K562 (cell line): ENCODE measurements at regions not wholly inside any gene's neighbourhood (a gene's known extent, or its start where the extent isn't known, plus 50 kb on each side); places are given as distances from the start of the nearest gene placed in this dataset.

Experiments
- ATAC-seq: fragments of 200-7000 bp; cut with Tn5 transposase; 3 replicates; pipeline ENCODE4 v1.9.1; 2020; ENCODE audit warnings: moderate library complexity
- BruUV-seq: library from RNA; stranded (reverse); fragments of 400-500 nt; replicated peaks from 2 replicates; lab custom pipeline; 2021; lab: Mats Ljungman, UMichigan
- CTCF ChIA-PET: fragments of 300-600 bp; formaldehyde crosslinking; extraction: SDS; loops from one replicate; lab custom pipeline; 2021; ENCODE audit warnings: low intra/inter-chr PET ratio; lab: Yijun Ruan, JAX
- POLR2A ChIA-PET: fragments of 300-600, 350-650 bp; sonication (Branson Sonifier 250); formaldehyde crosslinking; extraction: SDS; loops from one replicate; lab custom pipeline; 2021; ENCODE audit warnings: antibody characterized with exemption, inconsistent platforms; lab: Yijun Ruan, JAX
- DNase-seq, 4 experiments: peaks; one replicate each; pipeline versions ENCODE4 v3.0.0 to v3.0.0-alpha.2; 2011 to 2018; ENCODE audit warnings: low spot score in 3 of 4, mixed read lengths in 3 of 4; ENCODE audit errors: extremely low read depth in 1 of 4
- FAIRE-seq: peaks from 2 replicates; lab custom pipeline; 2011; peaks lifted over from hg19 to GRCh38; lab: Jason Lieb, UNC
- H2AFZ ChIP-seq: 2 replicates; pipeline ENCODE4 v1.6.0; 2011; ENCODE audit warnings: low read depth, low read length, control low read depth, inconsistent platforms
- H3K27ac ChIP-seq: fragments of 200-600 bp; 3 replicates; pipeline ENCODE4 v1.8.0; 2011; ENCODE audit warnings: low read depth, mild to moderate bottlenecking, control low read depth, inconsistent platforms, low read length, moderate library complexity, mixed read lengths; ENCODE audit errors: extremely low read depth
- H3K27me3 ChIP-seq, 2 experiments: fragments of 300-600 bp in 1 of 2; 2 replicates in 1 of 2; 3 replicates in 1 of 2; pipeline versions ENCODE4 v1.6.0 to v1.8.0; 2011; ENCODE audit warnings: inconsistent platforms in 2 of 2, low read length in 2 of 2, mild to moderate bottlenecking in 1 of 2, mixed read lengths in 1 of 2, moderate library complexity in 1 of 2; ENCODE audit not compliant: control insufficient read depth in 2 of 2, insufficient read depth in 2 of 2
- H3K36me3 ChIP-seq: fragments of 300-600 bp; 3 replicates; pipeline ENCODE4 v1.8.0; 2011; ENCODE audit warnings: mild to moderate bottlenecking, low read length, inconsistent platforms; ENCODE audit not compliant: control insufficient read depth, insufficient read depth
- H3K4me1 ChIP-seq, 2 experiments: fragments of 200-600 bp in 1 of 2; replicated peaks in 1 of 2; 2 replicates in 1 of 2; 3 replicates in 1 of 2; pipeline versions ENCODE4 v1.5.1 to v1.8.0; 2011; ENCODE audit warnings: inconsistent platforms in 2 of 2, low read length in 2 of 2, mild to moderate bottlenecking in 1 of 2, mixed read lengths in 1 of 2, moderate library complexity in 1 of 2; ENCODE audit not compliant: control insufficient read depth in 2 of 2, insufficient read depth in 2 of 2
- H3K4me2 ChIP-seq: 2 replicates; pipeline ENCODE4 v1.6.1; 2011; ENCODE audit warnings: low read length, control low read depth, inconsistent platforms, mixed read lengths; ENCODE audit not compliant: insufficient read depth
- H3K4me3 ChIP-seq: fragments of 200-600 bp; sonication (generic), shearing (Covaris generic); 2 replicates; pipeline ENCODE4 v1.5.1; 2016; ENCODE audit warnings: control low read depth, inconsistent platforms
- H3K79me2 ChIP-seq: fragments of 200-600 bp; 3 replicates; pipeline ENCODE4 v1.8.0; 2011; ENCODE audit warnings: low read length, inconsistent platforms; ENCODE audit not compliant: control insufficient read depth, insufficient read depth
- H3K9ac ChIP-seq, 2 experiments: 2 replicates each; pipeline versions ENCODE4 v1.6.0 to v1.6.1; 2011; ENCODE audit warnings: low read depth in 2 of 2, low read length in 2 of 2, control low read depth in 1 of 2, inconsistent platforms in 1 of 2, mild to moderate bottlenecking in 1 of 2, mixed read lengths in 1 of 2; ENCODE audit not compliant: insufficient read depth in 1 of 2
- H3K9me1 ChIP-seq: one replicate; pipeline ENCODE4 v1.6.0; 2011; ENCODE audit warnings: inconsistent platforms, mild to moderate bottlenecking, low read length, moderate library complexity; ENCODE audit not compliant: control insufficient read depth, insufficient read depth
- H3K9me3 ChIP-seq: replicated peaks from 2 replicates; pipeline ENCODE4 v1.5.1; 2011; ENCODE audit warnings: low read depth, low read length, inconsistent platforms; ENCODE audit not compliant: control insufficient read depth, insufficient read depth
- H4K20me1 ChIP-seq: replicated peaks from 2 replicates; pipeline ENCODE4 v1.6.1; 2011; ENCODE audit warnings: low read length, inconsistent platforms, mixed read lengths; ENCODE audit not compliant: control insufficient read depth, insufficient read depth
- CBFA2T2 ChIP-seq: fragments of 450-650 bp; conservative IDR thresholded peaks from 2 replicates; pipeline ENCODE4 v1.6.1; 2017; ENCODE audit warnings: mild to moderate bottlenecking
- DIDO1 ChIP-seq: fragments of 450-650 bp; IDR thresholded peaks from 2 replicates; pipeline ENCODE4 v1.6.1; 2016; ENCODE audit warnings: low read depth, missing biosample characterization, missing genetic modification characterization
- DLX4 ChIP-seq: fragments of 250-450 bp; sonication (Bioruptor Pico); IDR thresholded peaks from 2 replicates; pipeline ENCODE4 v1.6.1; 2021; ENCODE audit warnings: mild to moderate bottlenecking
- GABPB2 ChIP-seq: fragments of 250-450 bp; sonication (Bioruptor Pico); conservative IDR thresholded peaks from 2 replicates; pipeline ENCODE4 v1.5.1; 2021; ENCODE audit warnings: mild to moderate bottlenecking
- HES1 ChIP-seq: fragments of 450-650 bp; IDR thresholded peaks from 2 replicates; pipeline ENCODE4 v1.6.1; 2016; ENCODE audit warnings: low read depth, mild to moderate bottlenecking, moderate library complexity
- MTA3 ChIP-seq: fragments of 450-650 bp; formaldehyde crosslinking; IDR thresholded peaks from 2 replicates; pipeline ENCODE4 v1.6.1; 2017; ENCODE audit warnings: mild to moderate bottlenecking, borderline replicate concordance
- PYGO2 ChIP-seq: fragments of 450-650 bp; IDR thresholded peaks from 2 replicates; pipeline ENCODE4 v1.6.1; 2016; ENCODE audit warnings: mild to moderate bottlenecking, missing genetic modification characterization, moderate library complexity, missing compliant biosample characterization
- SRSF7 ChIP-seq: fragments of 200-400 bp; formaldehyde crosslinking; optimal IDR thresholded peaks from 2 replicates; pipeline ENCODE3; 2017; ENCODE audit warnings: mild to moderate bottlenecking, low read depth, low read length
- ZNF134 ChIP-seq: fragments of 250-450 bp; sonication (Bioruptor Pico); conservative IDR thresholded peaks from 2 replicates; pipeline ENCODE4 v1.4.0; 2020
- ZNF174 ChIP-seq: fragments of 250-450 bp; sonication (Bioruptor Pico); IDR thresholded peaks from 2 replicates; pipeline ENCODE4 v1.4.0; 2020; ENCODE audit warnings: mild to moderate bottlenecking
- ZNF398 ChIP-seq: fragments of 250-450 bp; sonication (Bioruptor Pico); IDR thresholded peaks from 2 replicates; pipeline ENCODE4 v1.8.0; 2021; ENCODE audit warnings: moderate library complexity, mild to moderate bottlenecking, inconsistent platforms
- WGBS: fragments of 100-300 bp; shearing (Covaris generic); methylation state at CpG from one replicate; pipeline ENCODE4 v1.1.6; 2016; ENCODE audit warnings: low coverage, mixed read lengths; ENCODE audit not compliant: insufficient coverage; ENCODE audit errors: missing lambda C conversion rate; 5-methylcytosine and 5-hydroxymethylcytosine counted together
- in situ Hi-C: fragments of 300-500 bp; cut with MboI; formaldehyde crosslinking; loops from 4 replicates; pipeline ENCODE4 v1.15.0; 2018; ENCODE audit warnings: inconsistent platforms, mixed read lengths
- intact Hi-C: fragments of 100-400 bp; cut with micrococcal nuclease; formaldehyde crosslinking; loops from 2 replicates; pipeline ENCODE4 v1.14.2; 2022

- H3K79me2 ChIP-seq = no peaks in the 10 kb centered on the region
- no peaks in the 10 kb centered on the region for H3K4me1 ChIP-seq
- no peaks in the 10 kb centered on the region for H3K9me1 ChIP-seq
- H3K9ac ChIP-seq = no peak overlapping the region
- peaks cover 0 to 6% of the 10 kb centered on the region in 2 experiments; a peak in 2 of 5 replicates for H3K27me3 ChIP-seq
- H3K9me3 ChIP-seq = no peaks in the 10 kb centered on the region
- 0% methylated on average over 2 of the region's 2 CpGs for WGBS
- ChIA-PET CTCF (no interaction called here), POLR2A (interaction anchor here (0.7 kb wide), 1 partner anchor 15 kb away, joined by 3 read pairs; no protein-coding TSS in a partner anchor)
- no peak overlapping the region for H3K27ac ChIP-seq
- no TSS peak for BruUV-seq
- H2AFZ ChIP-seq = no peak overlapping the region
- in situ Hi-C loops = no loop called here
- intact Hi-C loops = no loop called here
- no peaks in the 10 kb centered on the region for H3K36me3 ChIP-seq
- H3K4me3 ChIP-seq = no peak overlapping the region
- H3K4me2 ChIP-seq = no peak overlapping the region
- H4K20me1 ChIP-seq = no peaks in the 10 kb centered on the region
- DNase-seq (no peak), ATAC-seq (no peak), FAIRE-seq (no peak)
- TF ChIP-seq GABPB2 (CRISPR knock-in tag) (no peak), HES1 (no peak), DLX4 (no peak), ZNF174 (no peak), SRSF7 (no peak), ZNF398 (CRISPR knock-in tag) (no peak), DIDO1 (tag) (no peak), ZNF134 (CRISPR knock-in tag) (no peak), PYGO2 (no peak), CBFA2T2 (no peak), MTA3 (no peak)
Observed at GRCh38 chr6:40256224-40256623, 322.0 kb upstream of the MOCS1 start.
